Dedifferentiated amniotic fluid mesenchymal stem cell (primary cell): ENCODE measurements at regions not wholly inside any gene's neighbourhood (a gene's known extent, or its start where the extent isn't known, plus 50 kb on each side); places are given as distances from the start of the nearest gene placed in this dataset.
"Not testable (repeated sequence)": the region's sequence is repeated elsewhere in the genome, so short reads cannot be mapped to it uniquely, and the experiment has no call there.

ENCODE experiments used
- DNase-seq: peaks from one replicate; pipeline ENCODE4 v3.0.0-alpha.2; 2016; ENCODE audit errors: extremely low spot score

DNA sequence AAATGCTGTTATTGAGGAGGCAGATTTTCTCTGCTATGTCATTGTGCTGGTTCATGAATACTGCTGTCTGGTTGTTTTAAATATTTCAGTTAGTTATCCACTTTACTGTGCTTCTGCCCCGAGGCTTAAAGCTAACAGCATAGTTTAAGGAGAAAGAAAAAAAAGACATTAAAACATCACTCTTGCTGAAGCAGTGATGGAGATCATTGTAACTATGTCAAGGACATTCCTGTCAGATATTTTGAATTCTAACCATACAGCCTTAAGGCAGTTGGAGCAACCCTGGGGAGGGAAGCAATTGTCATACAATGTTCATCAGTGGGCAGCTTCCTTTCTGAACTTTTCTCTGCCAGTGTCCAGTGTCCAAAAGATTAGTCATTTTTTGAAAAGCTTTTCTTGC, 199.0 kb upstream of the DDX53 start:
- peak; percentile 28 for DNase-seq

- DNase-seq, result no peak
These were observed 196.4 kb upstream of the DDX53 start for GRCh38 chrX:22803353-22803752.

GRCh38 chrX:22810876-22811275, 188.9 kb upstream of the DDX53 start:
- DNase-seq, result no peak

DNA sequence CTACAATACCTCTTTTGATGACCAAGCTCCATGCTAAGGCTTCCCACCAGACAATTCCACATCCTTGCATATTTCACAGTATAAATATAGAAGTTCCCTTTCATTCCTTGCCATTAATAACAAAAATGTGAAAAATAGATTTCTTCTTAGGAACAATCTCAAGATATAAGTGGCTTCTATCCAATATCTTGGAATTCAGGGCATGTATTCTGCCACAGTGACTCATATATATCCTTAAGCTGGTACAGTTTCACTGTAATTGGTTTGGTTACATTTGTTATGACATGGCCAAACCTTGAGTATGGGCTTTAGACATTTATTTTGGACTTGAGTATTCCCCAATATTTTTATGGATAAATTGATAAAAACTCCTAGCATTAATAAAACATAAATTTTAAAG, 181.7 kb upstream of the DDX53 start:
- DNase-seq, result no peak

DNA sequence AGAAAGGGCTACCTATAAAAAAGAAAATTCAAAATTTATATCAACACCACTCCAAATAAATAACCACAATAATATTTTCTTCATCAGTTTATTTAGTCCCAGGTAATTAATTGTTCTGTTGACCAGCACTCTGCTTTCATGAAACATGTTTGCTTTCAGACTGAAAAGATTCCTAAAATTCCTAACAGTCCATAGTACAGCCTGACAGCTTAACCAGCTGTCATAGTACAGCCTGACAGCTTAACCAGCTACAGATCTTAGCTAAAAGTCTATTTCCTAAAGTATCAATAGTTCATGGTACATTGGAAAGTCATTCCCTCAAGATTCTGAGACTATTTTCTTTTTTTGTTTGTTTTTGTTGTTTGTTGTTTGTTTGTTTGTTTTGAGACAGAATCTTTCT, 144.1 kb upstream of the DDX53 start:
- no peak for DNase-seq

DNA sequence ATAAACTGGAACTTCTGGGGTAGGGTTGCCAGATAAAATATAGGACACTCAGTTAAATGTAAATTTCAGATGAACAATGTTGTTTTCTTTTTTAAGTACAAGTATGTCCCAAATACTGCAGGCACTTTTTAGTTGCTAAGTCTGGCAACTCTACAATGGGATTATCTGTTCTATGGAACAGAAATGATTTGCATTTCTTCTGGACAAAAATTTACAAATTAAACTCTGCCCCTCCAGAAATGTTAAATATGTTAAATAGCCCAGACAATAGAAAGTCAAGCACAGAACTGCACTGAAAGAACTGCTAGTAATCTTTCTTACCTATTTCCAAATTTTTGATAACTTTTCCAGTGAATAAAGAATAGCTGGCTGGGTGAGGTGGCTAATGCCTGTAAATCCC, 140.1 kb upstream of the DDX53 start:
- DNase-seq, result no peak

DNA sequence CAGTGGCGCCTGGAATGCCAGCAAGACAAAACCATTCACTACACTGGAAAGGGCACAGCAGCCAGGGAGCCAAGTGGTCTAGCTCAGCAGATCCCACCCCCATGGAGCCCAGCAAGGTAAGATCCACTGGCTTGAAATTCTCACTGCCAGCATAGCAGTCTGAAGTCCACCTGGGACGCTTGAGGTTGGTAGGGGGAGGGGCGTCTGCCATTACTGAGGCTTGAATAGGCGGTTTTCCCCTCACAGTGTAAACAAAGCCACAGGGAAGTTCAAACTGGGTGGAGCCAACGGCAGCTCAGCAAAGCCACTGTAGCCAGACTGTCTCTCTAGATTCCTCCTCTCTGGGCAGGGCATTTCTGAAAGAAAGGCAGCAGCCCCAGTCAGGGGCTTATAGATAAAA, 133.0 kb upstream of the DDX53 start:
- DNase-seq, result not testable (repeated sequence)

- no peak for DNase-seq
These were observed 117.2 kb upstream of the DDX53 start for GRCh38 chrX:22882543-22882942.

DNA sequence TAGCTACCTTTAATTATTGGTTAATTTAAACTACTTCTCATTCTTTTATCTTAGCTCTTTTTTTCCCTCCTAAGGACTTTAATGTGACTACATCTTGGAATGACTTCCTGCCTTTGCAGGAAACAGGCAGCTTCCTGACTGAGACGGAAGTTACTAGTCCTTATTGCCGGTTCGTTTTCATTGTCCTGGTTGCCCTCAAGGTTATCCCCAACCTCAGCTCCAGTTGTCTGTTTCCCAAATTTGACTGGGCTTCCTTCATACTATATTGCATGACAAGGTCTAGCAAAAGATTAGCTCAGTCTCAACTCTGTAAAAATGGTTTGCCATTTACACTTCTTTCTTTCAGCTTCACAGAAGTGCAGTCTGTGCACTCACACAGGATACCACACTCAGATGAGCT, 109.9 kb upstream of the DDX53 start:
- DNase-seq, result no peak

DNA sequence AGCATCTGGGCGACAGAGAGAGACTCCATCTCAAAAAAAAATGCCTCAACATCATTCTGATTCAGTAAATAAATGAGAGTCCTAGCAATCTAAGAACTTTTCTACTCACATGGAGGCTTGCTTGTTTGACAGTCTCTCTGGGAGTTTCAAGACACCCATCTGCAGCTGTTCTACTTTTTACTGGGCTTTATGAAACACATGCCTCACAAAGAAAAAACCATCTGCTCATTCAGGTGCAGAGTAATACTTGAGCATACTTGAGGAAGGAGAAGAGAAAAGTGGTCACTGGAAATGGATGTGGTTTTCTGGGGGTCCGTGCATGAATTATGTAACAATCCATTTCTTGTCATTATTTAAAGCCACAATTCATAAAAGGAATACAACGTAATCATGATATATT, 87.1 kb upstream of the DDX53 start:
- DNase-seq, result no peak

GRCh38 chrX:22922961-22923360, 76.8 kb upstream of the DDX53 start:
- DNase-seq, result no peak

DNA sequence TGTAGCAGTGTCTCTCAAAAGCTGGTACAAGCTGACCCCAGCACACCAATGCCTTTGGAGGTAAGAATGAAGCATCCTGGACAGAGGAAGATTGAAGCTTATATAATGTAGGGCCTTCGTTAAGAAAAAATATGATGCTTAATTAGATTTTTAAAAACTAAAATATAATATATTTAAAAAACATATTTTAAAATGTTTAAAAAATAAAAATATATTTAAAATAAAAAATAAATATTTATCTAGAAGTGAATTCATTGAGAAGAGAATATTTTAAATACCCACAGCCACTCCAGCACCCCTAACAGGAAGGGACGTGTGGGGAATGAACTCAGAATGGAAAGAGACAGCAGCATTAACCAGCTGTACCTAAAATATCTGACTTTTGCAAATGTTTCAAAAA, 65.1 kb upstream of the DDX53 start:
- DNase-seq, result no peak

GRCh38 chrX:22944945-22945344, 54.8 kb upstream of the DDX53 start:
- no peak for DNase-seq
